ENCODE measurements at regions not wholly inside any gene's neighbourhood (a gene's known extent, or its start where the extent isn't known, plus 50 kb on each side); places are given as distances from the start of the nearest gene placed in this dataset.

DNA sequence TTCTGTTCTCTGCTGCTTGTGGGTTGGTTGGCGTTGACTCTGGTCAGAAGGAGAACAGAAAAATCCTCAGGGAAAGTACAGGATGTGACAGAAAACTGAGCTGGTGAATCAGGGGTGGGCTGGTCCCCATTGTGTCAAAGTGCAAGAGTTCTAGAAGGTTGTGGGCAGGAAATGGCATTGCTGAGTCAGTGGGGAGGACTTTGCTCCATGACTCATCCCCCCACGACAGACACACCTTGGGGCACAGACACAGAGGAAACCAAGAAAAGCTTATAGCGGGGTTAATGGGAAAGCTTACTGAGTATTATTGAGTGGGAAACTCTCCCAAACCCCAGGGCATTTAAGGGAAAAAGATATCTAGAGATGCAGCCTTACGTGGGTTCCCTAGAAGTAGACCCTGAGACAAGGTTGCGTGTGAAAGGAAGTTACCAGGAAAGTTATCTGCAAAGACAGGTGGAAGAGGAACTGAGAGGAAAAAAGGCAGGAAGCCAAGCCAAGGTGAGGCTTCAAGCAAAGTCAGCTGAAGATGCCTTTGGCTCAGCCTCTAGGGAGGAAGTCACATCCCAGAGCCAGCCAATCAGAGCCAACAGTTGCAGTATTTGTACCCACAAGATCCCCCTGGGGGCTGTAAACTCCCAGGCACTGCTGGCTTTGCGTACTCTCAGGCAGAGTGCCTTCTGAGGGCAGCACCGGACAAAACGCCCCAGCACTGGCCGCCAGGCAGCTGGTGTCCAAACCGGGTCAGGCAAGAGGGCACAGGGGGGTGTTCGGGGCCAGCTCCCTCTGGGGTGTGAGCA is 86.4 kb downstream of the FOXL1 start:
- TF ChIP-seq EZH2 (IDR thresholded peaks at IDR 0.05; ENCODE audit: insufficient read depth, poor library complexity, severe bottlenecking) (no peak), EZH2phosphoT487 (IDR thresholded peaks at IDR 0.05; ENCODE audit: insufficient read depth, low read depth) (no peak)

All from GM23248 (cell line).